ENCODE measurements at regions not wholly inside any gene's neighbourhood (a gene's known extent, or its start where the extent isn't known, plus 50 kb on each side); places are given as distances from the start of the nearest gene placed in this dataset.
"Not testable (repeated sequence)": the region's sequence is repeated elsewhere in the genome, so short reads cannot be mapped to it uniquely, and the experiment has no call there.

GRCh38 chr10:4252701-4253100 is 467.7 kb upstream of the KLF6 start:
- no peak for DNase-seq

- DNase-seq = no peak
Measured at GRCh38 chr10:4250587-4250887, 465.5 kb upstream of the KLF6 start.

GRCh38 chr10:4249841-4250586 is 465.0 kb upstream of the KLF6 start:
- no peak for DNase-seq

- DNase-seq = no peak
Measured at GRCh38 chr10:4247379-4247778, 462.4 kb upstream of the KLF6 start.

- DNase-seq = no peak
Measured at GRCh38 chr10:4246881-4247358, 461.9 kb upstream of the KLF6 start.

GRCh38 chr10:4243651-4244050 is 458.6 kb upstream of the KLF6 start:
- DNase-seq = no peak

GRCh38 chr10:4243169-4243568 is 458.2 kb upstream of the KLF6 start:
- no peak for DNase-seq

- no peak for DNase-seq
Measured at GRCh38 chr10:4242561-4243035, 457.6 kb upstream of the KLF6 start.

- DNase-seq = no peak
Measured at GRCh38 chr10:4241724-4242345, 456.8 kb upstream of the KLF6 start.

- DNase-seq = no peak
Measured at GRCh38 chr10:4240608-4241197, 455.7 kb upstream of the KLF6 start.

GRCh38 chr10:4239186-4239585 is 454.2 kb upstream of the KLF6 start:
- DNase-seq = no peak

- DNase-seq = not testable (repeated sequence)
Measured at GRCh38 chr10:4236905-4237304, 451.9 kb upstream of the KLF6 start.

GRCh38 chr10:4234661-4235060 is 449.7 kb upstream of the KLF6 start:
- DNase-seq = no peak

GRCh38 chr10:4231439-4231838 is 446.4 kb upstream of the KLF6 start:
- DNase-seq = no peak

- no peak for DNase-seq
Measured at GRCh38 chr10:4230036-4230435, 445.0 kb upstream of the KLF6 start.

- DNase-seq = no peak
Measured at GRCh38 chr10:4229106-4229505, 444.1 kb upstream of the KLF6 start.

GRCh38 chr10:4227586-4227985 is 442.6 kb upstream of the KLF6 start:
- DNase-seq = no peak

GRCh38 chr10:4226941-4227540 is 442.0 kb upstream of the KLF6 start:
- no peak for DNase-seq

- DNase-seq = no peak
Measured at GRCh38 chr10:4224178-4224577, 439.2 kb upstream of the KLF6 start.

GRCh38 chr10:4221310-4221709 is 436.3 kb upstream of the KLF6 start:
- peak; percentile 1 for DNase-seq

GRCh38 chr10:4219901-4220300 is 434.9 kb upstream of the KLF6 start:
- DNase-seq = no peak

GRCh38 chr10:4217653-4218052 is 432.6 kb upstream of the KLF6 start:
- DNase-seq = no peak

GRCh38 chr10:4217187-4217586 is 432.2 kb upstream of the KLF6 start:
- DNase-seq = no peak

GRCh38 chr10:4216726-4217125 is 431.7 kb upstream of the KLF6 start:
- no peak for DNase-seq
